GM12892 (cell line): ENCODE measurements at regions not wholly inside any gene's neighbourhood (a gene's known extent, or its start where the extent isn't known, plus 50 kb on each side); places are given as distances from the start of the nearest gene placed in this dataset.

Source experiments
- POLR2A ChIP-seq: IDR thresholded peaks from 2 replicates; pipeline ENCODE4 v1.6.1; 2011; ENCODE audit warnings: low read depth, low read length, control low read depth
- POLR2AphosphoS5 ChIP-seq: IDR thresholded peaks from 2 replicates; pipeline ENCODE4 v1.6.1; 2011; ENCODE audit warnings: low read depth, low read length, control low read depth
- TAF1 ChIP-seq: IDR thresholded peaks from 2 replicates; pipeline ENCODE4 v1.6.1; 2011; ENCODE audit warnings: low read depth, mild to moderate bottlenecking, control low read depth, low read length, borderline replicate concordance

DNA sequence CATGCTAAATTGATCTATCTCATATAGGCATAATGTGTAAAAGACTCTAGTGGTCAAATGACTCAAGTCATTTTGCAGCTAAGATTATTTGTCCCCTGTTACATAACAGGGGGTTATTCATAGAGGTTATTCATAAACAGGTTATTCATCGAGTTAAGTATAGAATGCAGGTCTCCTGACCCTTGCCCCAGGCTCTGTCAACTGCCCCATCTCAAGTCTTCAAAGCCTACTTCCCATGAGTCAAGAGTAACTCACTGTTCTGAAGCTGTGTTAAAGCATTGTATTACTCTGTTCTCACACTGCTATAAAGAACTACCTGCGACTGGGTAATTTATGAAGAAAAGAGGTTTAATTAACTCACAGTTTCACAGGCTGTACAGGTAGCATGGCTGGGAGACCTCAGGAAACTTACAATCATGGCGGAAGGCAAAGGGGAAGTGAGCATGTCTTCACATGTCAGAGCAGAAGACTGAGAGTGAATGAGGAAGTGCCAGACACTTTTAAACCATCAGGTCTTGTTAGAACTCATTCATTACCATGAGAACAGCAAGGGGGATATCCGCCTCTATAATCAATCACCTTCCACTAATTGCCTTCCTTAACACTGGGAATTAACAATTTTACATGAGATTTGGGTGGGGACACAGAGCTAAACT, 226.2 kb upstream of the BLID start:
- TF ChIP-seq POLR2A, result no peak
- TF ChIP-seq POLR2AphosphoS5, result no peak
- no peak for TF ChIP-seq TAF1
